Stromal cell of bone marrow (primary cell): ENCODE measurements at regions not wholly inside any gene's neighbourhood (a gene's known extent, or its start where the extent isn't known, plus 50 kb on each side); places are given as distances from the start of the nearest gene placed in this dataset.

Source experiments
- DNase-seq: peaks from one replicate; pipeline ENCODE4 v3.0.0-alpha.2; 2012; ENCODE audit warnings: low read depth

DNA sequence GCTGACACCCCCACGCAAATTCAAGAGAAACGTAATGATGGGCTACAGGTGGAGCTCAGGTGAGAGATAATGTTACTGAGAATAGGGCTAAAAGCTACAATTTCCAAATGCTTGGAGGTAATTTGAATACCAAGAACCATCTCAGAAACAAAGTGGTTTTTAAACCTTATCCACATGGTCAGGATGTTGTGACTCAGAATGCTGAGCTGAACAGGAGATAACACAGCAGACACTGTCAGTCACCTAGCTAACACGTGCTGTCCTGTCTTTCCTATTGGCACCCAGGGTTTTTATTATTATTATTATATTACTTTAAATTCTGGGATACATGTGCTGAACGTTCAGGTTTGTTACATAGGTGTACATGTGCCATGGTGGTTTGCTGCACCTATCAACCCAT lies 233.0 kb upstream of the MAF start:
- no peak for DNase-seq

DNA sequence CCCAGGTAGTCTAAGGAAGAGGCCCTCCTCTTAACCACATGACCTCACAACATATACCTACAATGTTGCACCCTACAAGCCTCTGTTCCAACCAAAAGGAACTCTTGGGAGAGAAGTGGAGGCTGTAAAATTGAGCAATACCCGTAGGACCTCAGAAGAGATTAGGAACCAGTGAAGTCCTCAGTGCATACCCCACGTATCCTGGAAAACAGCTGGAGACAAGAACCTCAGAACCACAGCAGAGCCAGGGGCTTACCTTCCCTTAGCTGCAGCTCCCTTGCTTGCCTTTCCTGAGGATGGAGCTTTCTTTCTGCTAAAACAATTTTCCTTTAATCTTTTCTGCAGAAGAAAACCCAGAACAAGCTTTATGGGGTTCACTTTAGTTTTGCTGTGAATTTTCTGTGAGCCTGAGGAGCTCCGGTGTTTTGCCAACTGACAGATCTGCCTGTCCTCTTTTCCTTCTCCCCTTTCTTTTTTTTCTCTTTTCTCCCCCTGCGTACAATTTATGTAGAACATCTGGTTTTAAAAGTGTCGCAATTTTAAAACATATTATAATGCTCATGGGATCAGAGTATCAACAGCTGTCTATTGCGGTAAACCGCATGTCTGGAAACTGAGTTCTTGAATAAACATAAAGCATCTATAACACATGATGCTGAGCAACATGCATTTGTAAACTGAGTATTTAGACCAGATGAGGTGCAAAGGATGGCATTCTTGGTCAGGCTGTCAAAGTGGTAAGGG lies 226.4 kb upstream of the MAF start:
- DNase-seq: peak; percentile 24

DNA sequence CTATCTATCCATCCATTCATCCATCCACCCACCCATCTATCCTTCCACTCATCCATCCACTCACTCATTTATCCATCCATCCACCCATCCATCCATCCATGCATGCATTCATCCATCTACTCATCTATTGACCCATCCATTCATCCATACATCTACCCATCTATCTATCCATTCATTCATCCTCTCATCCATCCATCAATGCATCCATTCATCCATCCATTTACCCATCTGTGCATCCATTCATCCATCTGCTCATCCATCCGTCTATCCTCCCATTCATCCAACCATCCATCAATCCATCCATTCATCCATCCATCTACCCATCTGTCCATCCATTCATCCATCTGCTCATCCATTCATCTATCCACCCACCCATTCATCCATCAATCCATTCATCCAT lies 224.5 kb upstream of the MAF start:
- no peak for DNase-seq

DNA sequence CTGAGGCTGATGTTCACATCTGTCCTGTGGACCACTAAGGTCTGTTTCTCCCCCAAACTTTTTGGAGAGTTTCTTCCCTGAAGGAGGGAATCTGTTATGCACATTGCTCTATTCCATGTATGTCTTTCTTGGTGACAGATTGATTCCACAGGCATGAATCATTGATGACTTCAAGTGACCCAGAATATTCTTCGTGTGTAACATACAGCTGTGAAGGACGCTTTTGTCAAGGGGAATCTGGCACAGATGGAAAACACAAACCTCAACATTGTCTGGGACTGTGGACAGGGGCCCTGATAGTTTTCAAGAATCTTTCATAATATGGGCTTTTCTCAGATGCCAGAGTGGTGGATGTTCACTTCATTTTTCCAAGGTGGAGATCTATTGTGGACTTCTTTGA lies 223.1 kb upstream of the MAF start:
- no peak for DNase-seq

DNA sequence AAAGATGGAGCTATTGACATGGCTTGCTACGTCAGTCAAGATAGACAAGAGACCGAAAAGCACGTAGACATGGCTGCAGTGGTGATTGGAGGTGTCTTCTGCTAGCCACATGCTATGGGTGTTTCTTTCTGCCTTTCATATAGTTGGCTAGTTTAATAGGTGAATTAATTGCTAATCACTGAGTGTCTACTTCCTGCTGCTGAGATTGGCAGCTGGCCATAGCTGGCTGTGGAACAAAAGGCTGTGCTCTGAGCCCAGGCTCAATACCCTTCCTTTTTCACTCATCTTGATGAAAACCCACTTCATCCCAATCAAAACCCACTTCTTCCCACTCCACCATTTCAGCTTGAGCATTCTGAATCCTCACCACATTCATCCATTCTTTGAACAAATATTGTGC lies 221.4 kb upstream of the MAF start:
- no peak for DNase-seq

DNA sequence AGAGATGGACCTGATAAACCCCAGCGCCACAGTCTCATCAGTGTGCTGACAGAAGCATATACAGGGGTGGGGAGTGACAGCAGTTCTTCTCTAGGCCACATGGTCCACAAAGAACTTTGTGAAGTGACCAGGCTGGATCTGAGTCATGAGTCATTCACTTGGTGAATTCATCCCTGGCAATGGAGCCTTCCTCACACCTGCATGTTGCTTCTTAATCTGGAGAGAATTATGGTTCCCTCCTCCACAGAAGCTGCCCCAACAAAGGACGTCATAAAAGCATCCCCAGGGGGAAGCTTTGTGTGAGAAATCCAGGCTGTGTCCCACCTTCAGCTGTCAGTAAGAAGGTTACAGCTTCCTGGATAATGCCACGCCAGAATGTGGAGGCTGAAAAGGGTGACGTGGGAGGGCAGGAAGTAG lies 215.6 kb upstream of the MAF start:
- DNase-seq: no peak

DNA sequence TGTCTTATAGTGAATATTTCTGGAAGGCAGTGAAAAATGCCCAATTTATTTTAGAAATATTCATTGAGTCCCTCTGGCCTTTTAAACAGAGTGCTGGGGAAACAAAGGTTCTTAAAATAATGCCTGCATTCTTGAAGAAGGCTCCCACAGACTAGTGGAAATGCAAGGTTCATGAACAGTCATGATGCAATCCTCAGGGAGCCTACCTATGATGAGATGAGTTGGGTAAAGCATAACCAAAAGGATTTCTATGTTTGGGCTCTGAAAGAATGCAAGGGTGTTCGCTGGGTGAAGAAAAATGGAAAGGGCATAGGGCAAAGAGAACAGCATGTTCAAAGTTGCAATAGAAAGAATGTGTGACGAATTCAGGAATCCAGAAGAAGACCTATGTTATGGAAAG lies 214.5 kb upstream of the MAF start:
- no peak for DNase-seq

DNA sequence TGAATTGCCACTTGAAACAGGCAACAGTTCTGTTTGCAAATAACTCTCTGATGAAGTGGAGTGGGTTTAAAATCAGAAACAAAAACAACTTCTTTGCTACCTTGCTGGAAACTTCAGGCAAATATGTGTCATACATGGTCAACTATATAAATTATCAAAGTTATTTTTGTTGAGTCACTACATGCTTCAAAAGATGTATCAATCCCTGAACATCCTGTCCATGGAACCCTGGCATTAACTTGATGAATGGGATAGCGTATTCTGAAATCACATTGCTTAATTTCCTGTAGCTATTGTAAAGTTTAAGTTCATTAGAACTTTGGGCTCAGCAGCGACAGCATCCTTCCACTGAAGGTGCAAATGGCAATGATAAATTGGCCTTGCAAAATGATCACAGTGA lies 213.6 kb upstream of the MAF start:
- no peak for DNase-seq

DNA sequence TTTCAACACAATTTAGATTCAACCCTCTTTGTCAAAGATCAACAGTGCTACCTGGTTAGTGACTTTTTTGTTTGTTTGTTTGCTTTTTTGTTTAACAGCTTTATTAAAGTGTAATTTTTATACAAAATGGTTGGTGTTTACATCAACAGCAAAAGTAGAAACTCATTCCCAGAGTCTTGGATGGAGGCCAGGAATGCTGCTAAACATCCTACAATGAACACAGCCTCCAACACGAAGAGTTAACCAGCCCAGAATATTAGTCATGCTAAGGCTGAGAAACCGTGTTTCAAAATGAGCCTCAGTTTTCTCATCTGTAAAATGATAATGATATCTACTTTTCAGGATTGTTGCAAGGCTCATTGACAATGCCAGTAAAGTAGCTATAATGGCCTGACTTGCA lies 211.0 kb upstream of the MAF start:
- DNase-seq: no peak

DNA sequence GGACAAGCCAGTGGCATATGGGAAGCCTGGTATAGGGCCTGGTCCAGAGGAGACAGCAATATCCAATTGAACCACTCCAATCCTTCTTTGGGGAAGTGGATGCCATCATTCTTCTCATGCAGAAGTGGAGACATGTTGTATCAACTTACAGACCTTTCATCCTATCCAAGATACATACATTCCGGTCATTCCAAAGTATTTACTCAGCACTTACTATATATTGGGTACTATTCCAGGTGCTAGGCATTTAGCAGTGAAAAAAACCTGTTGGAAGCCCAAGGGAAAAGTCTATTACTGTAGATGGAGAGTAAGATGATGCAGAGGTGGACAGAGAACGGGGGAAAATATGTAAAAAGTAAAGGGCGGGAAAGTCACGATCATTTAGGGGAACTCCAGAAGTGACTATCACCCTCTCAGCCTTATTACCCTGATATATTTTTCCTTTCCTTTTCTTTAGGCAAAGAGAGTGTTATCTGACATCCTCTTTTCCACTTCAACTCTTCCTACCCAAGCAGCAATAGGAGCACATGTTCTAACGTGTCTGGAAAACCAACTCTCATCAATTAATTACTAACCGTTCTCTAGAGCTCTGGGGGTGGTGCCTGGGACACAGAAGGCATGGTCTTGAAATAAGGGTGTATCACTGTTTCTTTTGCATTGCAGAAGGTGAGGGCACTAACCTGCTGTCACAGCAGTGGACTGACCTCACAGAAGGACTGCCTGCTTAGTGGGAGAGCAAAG lies 210.1 kb upstream of the MAF start:
- no peak for DNase-seq

DNA sequence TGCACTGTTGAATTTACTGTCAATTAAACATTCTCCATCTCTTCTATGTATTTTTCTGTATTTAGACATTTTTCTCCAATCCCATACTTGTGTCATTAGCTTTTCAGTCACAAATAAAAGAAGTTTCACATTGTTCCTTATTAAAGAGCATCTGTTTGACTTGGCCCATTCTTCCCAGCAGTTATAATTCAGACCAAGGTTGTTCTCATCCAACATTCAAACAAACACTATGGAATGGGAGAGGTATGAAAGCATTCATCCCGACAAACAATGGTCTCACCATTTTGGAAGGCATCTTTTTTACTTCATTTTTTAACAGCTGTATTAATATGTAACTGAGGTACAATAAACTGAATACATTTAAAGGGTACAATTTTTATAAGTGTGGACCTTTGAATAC lies 208.8 kb upstream of the MAF start:
- no peak for DNase-seq

DNA sequence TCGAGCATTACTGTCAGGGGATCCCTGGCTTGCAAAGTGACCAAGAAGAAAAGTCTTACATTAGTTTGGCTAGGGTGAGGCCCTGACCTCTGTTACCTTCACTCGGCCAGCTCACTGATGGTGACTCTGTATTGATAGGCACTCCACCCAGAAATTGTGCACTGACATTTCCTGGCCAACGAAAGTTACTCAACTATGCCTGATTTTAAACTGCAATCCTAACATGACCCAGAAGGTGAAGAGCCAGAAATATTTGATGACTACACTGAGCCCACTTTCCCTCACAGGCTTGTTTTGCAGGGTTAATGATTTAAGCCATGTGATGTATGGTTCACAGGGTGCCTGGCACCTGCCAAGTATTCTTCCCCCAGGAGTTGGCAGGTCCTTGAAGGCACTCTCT lies 208.2 kb upstream of the MAF start:
- no peak for DNase-seq

DNA sequence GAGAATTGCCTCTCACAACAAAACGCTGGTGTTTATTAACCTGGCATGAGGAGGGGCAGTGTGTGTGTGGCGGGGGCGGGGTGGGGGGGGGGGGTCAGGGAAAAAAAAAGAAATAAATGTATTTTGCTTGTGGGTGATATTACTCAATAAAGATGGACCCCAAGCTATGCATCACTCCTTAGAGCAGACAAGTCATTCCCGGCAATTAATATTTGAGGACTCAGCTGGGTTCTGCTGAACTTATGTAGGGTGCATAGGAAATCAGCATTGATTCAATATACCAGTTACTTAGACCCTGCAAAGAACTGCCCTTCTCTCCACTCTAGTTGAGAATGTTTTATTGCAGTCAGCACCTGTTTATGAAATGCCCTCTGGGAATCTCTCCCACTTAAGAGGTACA lies 206.2 kb upstream of the MAF start:
- DNase-seq: no peak

DNA sequence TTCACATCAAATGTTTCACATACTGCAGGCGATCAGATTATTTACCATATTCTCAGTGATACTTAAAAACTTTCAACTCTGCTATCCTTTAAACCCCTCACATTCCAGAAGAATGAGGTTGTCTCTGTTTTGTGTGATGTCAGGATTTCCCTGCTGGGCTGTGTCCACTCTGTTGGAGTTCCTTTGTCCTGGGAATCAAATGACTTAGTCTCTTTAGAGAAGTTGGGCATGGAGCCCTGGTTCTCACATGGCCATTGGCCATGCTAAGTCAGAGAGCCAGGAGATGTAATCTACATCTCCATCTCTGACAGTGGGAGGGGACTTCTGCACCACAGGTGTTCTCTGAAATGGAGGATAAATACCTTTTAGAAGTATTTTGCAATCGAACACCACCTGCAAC lies 205.1 kb upstream of the MAF start:
- no peak for DNase-seq

DNA sequence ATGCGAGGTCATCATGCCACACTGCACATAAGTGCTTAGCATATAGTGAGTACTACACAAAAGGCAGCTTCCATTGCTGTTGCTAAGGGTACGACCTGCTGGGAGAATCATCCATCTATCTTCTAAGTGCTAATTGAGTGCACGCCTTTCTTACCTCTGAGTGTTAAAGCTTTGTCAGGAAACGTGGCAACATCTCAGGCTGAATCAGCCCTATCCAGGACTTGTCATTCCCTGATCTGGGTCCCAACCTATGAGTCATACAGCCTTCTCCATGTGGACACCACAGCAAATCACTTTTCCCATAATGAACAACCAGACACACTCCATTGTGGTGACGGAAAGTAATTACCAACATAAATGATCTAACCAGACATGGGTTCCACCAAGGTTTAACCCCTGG lies 201.1 kb upstream of the MAF start:
- DNase-seq: peak; percentile 12

DNA sequence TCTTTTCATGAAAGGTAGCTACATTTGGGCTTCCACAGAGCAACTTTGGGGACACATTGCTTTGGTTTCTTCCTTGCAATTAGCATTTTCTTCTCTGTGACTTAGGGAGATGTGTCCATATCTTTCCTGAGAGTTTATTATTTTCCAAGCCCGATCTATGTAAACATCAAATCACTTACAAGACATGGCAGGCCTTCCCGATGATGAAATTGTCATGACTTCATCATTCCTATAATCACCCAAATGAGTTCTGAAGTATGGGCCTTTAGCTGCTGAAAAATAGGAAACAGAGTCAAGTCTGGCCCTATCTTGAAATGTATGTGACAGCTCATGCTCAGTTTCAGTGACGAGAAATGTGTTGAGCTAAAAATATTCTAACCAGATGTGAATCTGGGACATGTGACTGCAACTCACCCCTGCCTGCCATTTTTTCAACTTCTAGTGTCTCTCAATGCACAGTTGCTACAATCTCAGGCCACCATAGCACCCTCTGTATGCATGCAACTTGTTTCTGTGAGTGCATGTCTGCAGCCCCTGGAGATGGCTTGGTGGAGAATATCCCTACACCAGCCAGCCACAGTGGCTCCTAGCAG lies 199.6 kb upstream of the MAF start:
- DNase-seq: no peak

DNA sequence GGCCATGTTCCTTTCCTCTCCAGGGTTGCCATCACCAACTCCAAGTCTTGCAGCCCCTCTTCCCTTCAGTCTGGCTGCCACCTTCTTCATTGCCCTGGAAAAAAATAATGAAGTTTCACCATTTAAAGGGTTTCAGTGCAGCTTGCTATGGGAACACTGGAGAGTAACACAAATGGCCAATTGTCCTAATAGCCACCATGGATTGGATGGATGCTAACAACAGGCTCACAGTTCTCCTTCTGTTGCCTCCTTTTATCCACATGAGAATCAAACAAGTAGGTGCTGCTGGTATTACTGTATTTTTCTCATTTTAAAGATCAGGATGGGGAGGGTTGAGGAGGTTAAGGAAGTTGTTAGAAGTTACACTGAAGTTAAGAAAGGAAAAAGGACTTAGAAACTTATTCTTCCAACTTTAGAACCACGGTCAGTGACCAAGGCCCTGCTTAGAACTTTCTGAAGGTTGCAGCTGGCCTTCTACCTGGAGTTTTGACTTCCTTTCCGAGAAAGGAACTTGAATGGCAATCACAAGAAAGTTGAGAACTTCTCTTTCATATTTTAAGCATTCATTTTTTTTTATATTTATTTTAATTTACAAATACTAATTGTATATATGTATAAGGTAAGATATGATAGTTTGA lies 198.0 kb upstream of the MAF start:
- no peak for DNase-seq

DNA sequence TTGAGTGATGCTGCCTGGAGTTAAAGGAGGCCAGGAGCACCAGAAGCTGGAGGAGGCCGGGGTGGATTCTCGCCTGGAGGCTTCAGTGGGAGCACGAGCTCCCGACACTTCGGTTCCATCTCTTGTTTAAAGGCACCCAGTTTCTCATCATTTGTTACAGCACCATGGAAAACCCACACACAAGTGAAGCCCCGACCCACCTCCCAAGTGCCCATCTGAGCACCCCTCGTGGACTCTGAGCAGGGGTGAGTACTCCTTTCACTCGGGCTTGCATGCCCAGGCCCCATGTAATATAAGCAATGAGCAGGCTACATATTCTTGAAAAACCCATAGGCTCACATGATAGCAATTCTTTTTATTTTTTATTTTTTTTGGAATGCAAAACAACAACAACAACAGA lies 196.9 kb upstream of the MAF start:
- no peak for DNase-seq

DNA sequence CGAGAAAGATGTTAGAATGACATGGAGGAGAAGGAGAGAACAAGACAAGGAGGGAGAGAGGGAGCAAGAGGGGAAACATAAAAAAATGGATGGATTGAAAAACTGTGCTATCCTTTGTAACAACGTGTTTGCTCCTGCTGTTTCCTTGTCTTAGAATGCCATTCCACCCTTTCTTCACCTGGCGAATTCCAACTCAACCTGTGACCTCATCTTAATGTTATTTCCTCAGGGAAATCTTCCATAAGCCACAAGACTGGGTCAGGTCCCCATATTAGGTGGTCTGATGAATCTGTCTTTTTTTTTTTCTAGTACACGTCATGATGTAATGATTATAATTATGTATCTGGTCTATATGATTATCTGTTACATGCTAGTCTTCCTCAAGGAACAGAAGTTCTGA lies 195.0 kb upstream of the MAF start:
- no peak for DNase-seq

DNA sequence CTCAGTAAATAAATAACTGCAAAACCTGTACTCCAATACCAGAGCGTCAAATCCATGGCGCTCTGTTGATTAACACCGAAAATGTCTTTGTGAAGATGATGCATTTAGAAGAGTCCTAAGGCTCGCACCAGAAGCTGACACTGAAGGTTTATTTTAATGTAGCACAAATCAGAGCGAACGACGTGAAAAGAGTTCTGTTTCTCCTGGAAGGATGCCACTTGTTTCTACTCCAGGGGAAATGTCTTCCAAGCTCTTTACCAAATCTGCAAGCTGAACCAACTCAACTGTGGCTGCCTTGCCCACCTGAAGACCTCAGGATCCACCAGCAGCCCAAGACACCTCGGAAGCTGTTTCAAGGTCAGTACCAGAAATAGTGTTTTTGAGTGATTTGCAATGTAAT lies 194.4 kb upstream of the MAF start:
- DNase-seq: no peak

DNA sequence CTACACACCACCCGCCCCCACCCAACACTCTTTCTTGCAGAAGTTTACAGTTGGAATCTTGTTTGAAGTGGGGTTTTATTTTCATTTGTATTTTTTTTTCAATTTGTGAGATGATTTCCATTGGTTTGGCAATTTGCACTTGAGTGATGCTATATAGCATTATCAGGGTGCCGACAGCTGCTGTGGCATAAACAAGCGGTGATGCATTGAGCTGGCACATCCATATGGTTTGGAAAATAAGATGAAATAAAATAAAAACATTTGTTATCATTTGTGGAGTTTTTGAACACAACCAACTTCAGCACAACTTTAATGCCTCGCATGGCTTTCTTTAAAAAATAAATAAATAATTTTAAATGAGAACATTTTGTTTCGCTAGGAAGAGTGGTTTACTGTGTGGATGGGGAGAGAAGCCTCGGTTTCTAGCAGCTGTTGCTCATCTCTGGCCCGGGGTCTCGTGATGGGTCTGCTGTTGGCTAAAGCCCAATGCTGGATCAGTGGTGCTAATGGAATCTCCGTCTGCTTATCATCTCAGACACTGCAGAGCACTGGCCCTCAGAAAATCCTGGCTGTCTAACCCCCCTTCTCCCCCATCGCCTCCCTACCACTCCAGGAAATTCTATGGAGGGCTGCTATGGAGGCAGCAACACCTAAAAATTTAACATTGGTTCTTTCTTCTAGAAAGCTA lies 192.3 kb upstream of the MAF start:
- no peak for DNase-seq

DNA sequence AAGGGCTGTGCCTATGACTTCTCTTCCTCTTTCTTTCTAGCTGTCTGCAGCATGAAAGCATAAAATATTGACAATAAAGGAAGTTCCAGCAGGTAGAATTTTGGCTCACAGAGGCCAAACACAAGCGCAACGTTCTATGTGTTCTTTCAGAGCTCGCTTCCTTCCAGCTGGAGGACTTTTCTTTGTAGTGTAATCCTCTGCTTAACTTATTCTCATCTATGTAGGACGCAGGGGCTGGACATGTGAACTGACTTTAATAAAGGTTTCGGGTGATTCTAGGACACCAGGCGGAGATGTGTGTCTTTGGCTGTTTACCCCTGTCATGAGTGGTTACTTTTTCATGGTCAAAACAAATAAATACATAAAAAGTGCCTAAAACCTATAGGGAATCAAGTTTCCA lies 191.5 kb upstream of the MAF start:
- no peak for DNase-seq

DNA sequence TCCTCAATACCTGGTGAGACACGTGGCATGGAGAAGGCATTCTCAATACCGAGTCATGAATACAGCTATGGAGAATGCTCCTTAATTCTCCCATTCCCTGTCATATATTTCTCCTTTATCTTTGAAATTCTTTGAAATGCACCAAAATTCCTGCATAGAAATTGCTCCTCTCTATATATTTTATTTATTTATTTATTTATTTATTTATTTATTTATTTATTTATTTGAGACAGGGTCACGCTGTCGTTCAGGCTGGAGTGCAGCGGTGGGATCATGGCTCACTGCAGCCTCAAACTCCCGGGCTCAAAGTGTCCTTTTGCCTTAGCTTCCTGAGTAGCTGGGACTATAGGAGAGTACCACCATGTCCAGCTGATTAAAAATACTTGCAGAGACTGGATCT lies 190.3 kb upstream of the MAF start:
- DNase-seq: no peak
